Mesenchymal stem cell (in vitro differentiated cells and primary cell): ENCODE measurements at regions not wholly inside any gene's neighbourhood (a gene's known extent, or its start where the extent isn't known, plus 50 kb on each side); places are given as distances from the start of the nearest gene placed in this dataset.

ENCODE experiments used
- DNase-seq: peaks from one replicate; pipeline ENCODE4 v3.0.0-alpha.2; 2013
- H2AFZ ChIP-seq: one replicate; pipeline ENCODE4 v1.6.1; 2013; ENCODE audit warnings: low read depth, mild to moderate bottlenecking, control low read depth, inconsistent platforms, low read length, moderate library complexity
- H2AK5ac ChIP-seq: 2 replicates; pipeline ENCODE4 v1.6.1; 2013; ENCODE audit warnings: low read length, moderate library complexity, mild to moderate bottlenecking, inconsistent platforms; ENCODE audit not compliant: severe bottlenecking
- H2BK120ac ChIP-seq: one replicate; pipeline ENCODE4 v1.6.1; 2013; ENCODE audit warnings: low read depth, mild to moderate bottlenecking, inconsistent platforms, low read length, moderate library complexity
- H2BK12ac ChIP-seq, 2 experiments: one replicate each; pipeline ENCODE4 v1.6.1; 2013; ENCODE audit warnings: inconsistent platforms in 2 of 2, low read length in 2 of 2, mild to moderate bottlenecking in 2 of 2, moderate library complexity in 2 of 2, control low read depth in 1 of 2
- H2BK15ac ChIP-seq: one replicate; pipeline ENCODE4 v1.6.1; 2013; ENCODE audit warnings: mild to moderate bottlenecking, low read depth, inconsistent platforms; ENCODE audit not compliant: poor library complexity, severe bottlenecking
- H2BK5ac ChIP-seq: 2 replicates; pipeline ENCODE4 v1.6.1; 2013; ENCODE audit warnings: low read depth, mild to moderate bottlenecking, low read length, control low read depth, inconsistent platforms; ENCODE audit not compliant: poor library complexity, severe bottlenecking
- H3K14ac ChIP-seq, 2 experiments: one replicate each; pipeline ENCODE4 v1.6.1; 2013; ENCODE audit warnings: inconsistent platforms in 2 of 2, low read length in 2 of 2, control low read depth in 1 of 2, mild to moderate bottlenecking in 1 of 2, moderate library complexity in 1 of 2
- H3K18ac ChIP-seq, 2 experiments: one replicate each; pipeline ENCODE4 v1.6.1; 2013; ENCODE audit warnings: inconsistent platforms in 2 of 2, low read length in 2 of 2, control low read depth in 1 of 2, low read depth in 1 of 2, mild to moderate bottlenecking in 1 of 2
- H3K23ac ChIP-seq, 2 experiments: one replicate each; pipeline ENCODE4 v1.6.1; 2013; ENCODE audit warnings: inconsistent platforms in 2 of 2, low read length in 2 of 2, mild to moderate bottlenecking in 2 of 2, moderate library complexity in 2 of 2, control low read depth in 1 of 2
- H3K27ac ChIP-seq: 2 replicates; pipeline ENCODE4 v1.5.1; 2013; ENCODE audit warnings: mild to moderate bottlenecking, moderate library complexity, low read length, control low read depth, inconsistent platforms; ENCODE audit not compliant: poor library complexity, severe bottlenecking
- H3K27me3 ChIP-seq, 2 experiments: 2 replicates each; pipeline versions ENCODE4 v1.6.1 to v1.7.0; 2013; ENCODE audit warnings: low read length in 2 of 2, mild to moderate bottlenecking in 2 of 2, moderate library complexity in 2 of 2, control low read depth in 1 of 2, inconsistent platforms in 1 of 2; ENCODE audit not compliant: control insufficient read depth in 1 of 2, insufficient read depth in 1 of 2
- H3K36me3 ChIP-seq, 2 experiments: 2 replicates each; pipeline versions ENCODE4 v1.6.1 to v1.7.0; 2013; ENCODE audit warnings: low read length in 2 of 2, control low read depth in 1 of 2, inconsistent platforms in 1 of 2, low read depth in 1 of 2, mild to moderate bottlenecking in 1 of 2; ENCODE audit not compliant: insufficient read depth in 2 of 2, control insufficient read depth in 1 of 2
- H3K4ac ChIP-seq, 2 experiments: one replicate each; pipeline ENCODE4 v1.6.1; 2013; ENCODE audit warnings: inconsistent platforms in 2 of 2, low read length in 2 of 2, mild to moderate bottlenecking in 2 of 2, moderate library complexity in 2 of 2, control low read depth in 1 of 2, low read depth in 1 of 2
- H3K4me1 ChIP-seq: 2 replicates; pipeline ENCODE4 v1.6.1; 2013; ENCODE audit warnings: low read depth, low read length, control low read depth; ENCODE audit not compliant: control insufficient read depth, insufficient read depth
- H3K4me2 ChIP-seq: 2 replicates; pipeline ENCODE4 v1.6.1; 2013; ENCODE audit warnings: low read length, mild to moderate bottlenecking, inconsistent platforms; ENCODE audit not compliant: poor library complexity, severe bottlenecking
- H3K4me3 ChIP-seq, 2 experiments: 2 replicates each; pipeline versions ENCODE4 v1.5.1 to v1.7.0; 2013; ENCODE audit warnings: low read length in 2 of 2, mild to moderate bottlenecking in 2 of 2, control low read depth in 1 of 2, low read depth in 1 of 2; ENCODE audit not compliant: insufficient read depth in 1 of 2
- H3K79me1 ChIP-seq: replicated peaks from 2 replicates; pipeline ENCODE4 v1.6.1; 2013; ENCODE audit warnings: mild to moderate bottlenecking, control low read depth, low read length, inconsistent platforms; ENCODE audit not compliant: poor library complexity, severe bottlenecking
- H3K9ac ChIP-seq: 2 replicates; pipeline ENCODE4 v1.7.0; 2013; ENCODE audit warnings: mild to moderate bottlenecking, low read length, moderate library complexity
- H3K9me3 ChIP-seq: 2 replicates; pipeline ENCODE4 v1.7.0; 2013; ENCODE audit warnings: mild to moderate bottlenecking, low read length; ENCODE audit not compliant: control insufficient read depth
- H4K8ac ChIP-seq: one replicate; pipeline ENCODE4 v1.6.1; 2013; ENCODE audit warnings: inconsistent platforms, mild to moderate bottlenecking, low read length, moderate library complexity
- H4K91ac ChIP-seq: one replicate; pipeline ENCODE4 v1.6.1; 2013; ENCODE audit warnings: mild to moderate bottlenecking, low read length, inconsistent platforms
- WGBS: methylation state at CpG from one replicate; pipeline ENCODE4 v1.1.7; 2013; ENCODE audit warnings: mixed read lengths; 5-methylcytosine and 5-hydroxymethylcytosine counted together

- Histone ChIP-seq H4K8ac (no peak overlapping the region), H3K36me3 (no peaks in the 10 kb centered on the region), H2AK5ac (no peak overlapping the region), H3K14ac (no peak overlapping the region), H2BK15ac (no peak overlapping the region), H3K27me3 (no peaks in the 10 kb centered on the region), H3K4ac (no peak overlapping the region), H3K9me3 (no peaks in the 10 kb centered on the region), H3K23ac (no peak overlapping the region), H3K4me1 (no peaks in the 10 kb centered on the region), H2BK12ac (no peak overlapping the region), H3K79me1 (no peaks in the 10 kb centered on the region), H3K18ac (no peak overlapping the region), H2AFZ (no peak overlapping the region), H3K4me3 (no peak overlapping the region), H3K27ac (no peak overlapping the region), H2BK5ac (no peak overlapping the region), H2BK120ac (no peak overlapping the region), H3K9ac (no peak overlapping the region), H4K91ac (no peak overlapping the region), H3K4me2 (no peak overlapping the region)
- DNase-seq, result no peak
- 93% methylated on average over 3 of the region's 4 CpGs for WGBS
Measured at GRCh38 chr15:53296603-53297002, 462.9 kb downstream of the WDR72 start.

- Histone ChIP-seq H2AK5ac (no peak overlapping the region), H3K79me1 (no peaks in the 10 kb centered on the region), H2BK5ac (no peak overlapping the region), H2BK15ac (no peak overlapping the region), H3K23ac (no peak overlapping the region), H3K18ac (no peak overlapping the region), H3K9ac (no peak overlapping the region), H2BK120ac (no peak overlapping the region), H2BK12ac (no peak overlapping the region), H4K91ac (no peak overlapping the region), H3K14ac (no peak overlapping the region), H4K8ac (no peak overlapping the region), H3K36me3 (no peaks in the 10 kb centered on the region), H3K27ac (no peak overlapping the region), H3K4ac (no peak overlapping the region), H3K27me3 (no peaks in the 10 kb centered on the region), H3K4me1 (no peaks in the 10 kb centered on the region), H2AFZ (no peak overlapping the region), H3K4me2 (no peak overlapping the region), H3K9me3 (no peaks in the 10 kb centered on the region), H3K4me3 (no peak overlapping the region)
- WGBS, result 85% methylated on average over 4 of the region's 5 CpGs
- DNase-seq, result no peak
Measured at GRCh38 chr15:53295574-53295973, 463.9 kb downstream of the WDR72 start.

GRCh38 chr15:53288542-53288941, 470.9 kb downstream of the WDR72 start:
- H2BK5ac ChIP-seq, result no peak overlapping the region
- H3K14ac ChIP-seq, result no peak overlapping the region
- no peak overlapping the region for H3K18ac ChIP-seq
- no peak for DNase-seq
- H3K79me1 ChIP-seq, result no peaks in the 10 kb centered on the region
- H3K9ac ChIP-seq, result no peak overlapping the region
- H3K4ac ChIP-seq, result no peak overlapping the region
- H4K91ac ChIP-seq, result no peak overlapping the region
- no peaks in the 10 kb centered on the region for H3K27me3 ChIP-seq
- no peak overlapping the region for H2BK12ac ChIP-seq
- no peak overlapping the region for H3K27ac ChIP-seq
- no peak overlapping the region for H2AFZ ChIP-seq
- H3K4me2 ChIP-seq, result no peak overlapping the region
- H3K23ac ChIP-seq, result no peak overlapping the region
- H3K4me3 ChIP-seq, result no peak overlapping the region
- H2BK15ac ChIP-seq, result no peak overlapping the region
- no peaks in the 10 kb centered on the region for H3K9me3 ChIP-seq
- no peaks in the 10 kb centered on the region for H3K4me1 ChIP-seq
- H3K36me3 ChIP-seq, result no peaks in the 10 kb centered on the region
- no peak overlapping the region for H2AK5ac ChIP-seq
- H4K8ac ChIP-seq, result no peak overlapping the region
- 100% methylated on average over 1 of the region's 2 CpGs for WGBS
- no peak overlapping the region for H2BK120ac ChIP-seq

GRCh38 chr15:53274630-53275029, 484.5 kb upstream of the ONECUT1 start:
- H3K14ac ChIP-seq, result no peak overlapping the region
- no peak overlapping the region for H3K4me2 ChIP-seq
- no peaks in the 10 kb centered on the region for H3K36me3 ChIP-seq
- no peak overlapping the region for H4K8ac ChIP-seq
- H2AFZ ChIP-seq, result no peak overlapping the region
- H3K9me3 ChIP-seq, result no peaks in the 10 kb centered on the region
- H3K79me1 ChIP-seq, result no peaks in the 10 kb centered on the region
- no peak overlapping the region for H3K4ac ChIP-seq
- no peak overlapping the region for H2BK5ac ChIP-seq
- H2AK5ac ChIP-seq, result no peak overlapping the region
- H4K91ac ChIP-seq, result no peak overlapping the region
- H3K18ac ChIP-seq, result no peak overlapping the region
- no peak overlapping the region for H2BK12ac ChIP-seq
- no peak overlapping the region for H2BK15ac ChIP-seq
- H2BK120ac ChIP-seq, result no peak overlapping the region
- no peak overlapping the region for H3K4me3 ChIP-seq
- H3K27me3 ChIP-seq, result no peaks in the 10 kb centered on the region
- WGBS, result 54% methylated on average over 4 of the region's 4 CpGs
- H3K23ac ChIP-seq, result no peak overlapping the region
- no peaks in the 10 kb centered on the region for H3K4me1 ChIP-seq
- DNase-seq, result no peak
- no peak overlapping the region for H3K9ac ChIP-seq
- no peak overlapping the region for H3K27ac ChIP-seq
